ENCODE measurements at regions not wholly inside any gene's neighbourhood (a gene's known extent, or its start where the extent isn't known, plus 50 kb on each side); places are given as distances from the start of the nearest gene placed in this dataset.

DNA sequence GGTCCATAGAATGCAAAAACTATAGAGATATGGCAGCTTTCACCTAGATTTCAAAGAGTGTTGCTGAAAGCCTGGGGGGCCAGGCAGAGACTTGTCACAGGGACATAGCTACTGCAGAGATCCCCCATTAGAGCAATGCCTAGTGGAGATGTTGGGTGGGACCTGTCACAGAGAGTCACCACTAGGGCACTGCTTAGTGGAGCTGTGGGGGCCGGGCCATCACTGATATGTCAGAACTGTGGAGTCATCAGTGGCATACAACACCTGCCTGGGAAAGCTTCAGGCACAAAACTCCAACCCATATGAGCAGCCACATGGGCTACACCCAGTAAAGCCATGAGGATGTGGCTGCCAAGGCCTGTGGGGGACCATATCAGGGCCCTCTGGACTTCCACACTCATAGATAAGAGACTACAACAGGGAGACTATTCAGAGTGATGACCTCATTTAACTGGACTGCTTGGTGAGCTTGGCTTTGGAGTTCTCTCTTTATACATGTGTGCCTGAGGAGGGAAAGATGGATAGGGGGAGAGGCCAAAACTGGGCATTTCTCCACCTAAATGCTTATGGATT, 176.3 kb downstream of the ZNF621 start:
- no peak for DNase-seq (ENCODE audit: low read depth)

DNA sequence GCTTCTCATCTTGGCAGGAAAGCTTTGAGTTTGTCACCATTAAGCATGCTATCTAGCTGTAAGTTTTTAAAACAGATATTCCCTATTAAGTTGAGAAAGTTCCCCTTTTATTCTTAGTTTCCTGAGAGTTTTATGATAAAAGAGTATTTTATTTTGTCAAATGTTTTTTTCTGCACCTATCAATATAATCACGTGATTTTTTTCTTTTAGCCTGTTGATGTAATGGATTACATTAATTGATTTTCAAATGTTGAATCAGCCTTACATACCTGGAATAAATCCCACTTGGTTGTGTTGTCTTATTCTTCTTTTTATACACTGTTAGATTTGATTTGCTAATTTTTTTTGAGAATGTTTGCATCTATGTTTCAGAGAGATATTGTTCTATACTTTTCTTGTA, 179.5 kb downstream of the ZNF621 start:
- no peak for DNase-seq (ENCODE audit: low read depth)

DNA sequence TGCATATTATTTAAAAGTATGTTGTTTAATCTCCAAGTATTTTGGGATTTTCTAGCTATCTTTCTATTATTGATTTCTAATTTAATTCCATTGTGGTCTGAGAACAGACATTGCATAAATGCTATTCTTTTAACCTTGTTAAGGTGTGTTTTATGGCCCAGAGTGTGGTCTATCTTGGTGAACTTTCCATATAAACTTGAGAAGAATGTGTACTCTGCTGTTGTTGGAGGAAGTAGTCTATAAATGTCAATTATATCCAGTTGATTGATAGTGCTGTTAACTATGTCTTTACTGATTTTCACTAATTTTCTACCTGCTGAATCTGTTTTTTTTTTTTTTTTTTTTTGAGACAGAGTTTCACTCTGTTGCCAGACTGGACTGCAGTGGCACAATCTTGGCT, 180.9 kb downstream of the ZNF621 start:
- no peak for DNase-seq (ENCODE audit: low read depth)

DNA sequence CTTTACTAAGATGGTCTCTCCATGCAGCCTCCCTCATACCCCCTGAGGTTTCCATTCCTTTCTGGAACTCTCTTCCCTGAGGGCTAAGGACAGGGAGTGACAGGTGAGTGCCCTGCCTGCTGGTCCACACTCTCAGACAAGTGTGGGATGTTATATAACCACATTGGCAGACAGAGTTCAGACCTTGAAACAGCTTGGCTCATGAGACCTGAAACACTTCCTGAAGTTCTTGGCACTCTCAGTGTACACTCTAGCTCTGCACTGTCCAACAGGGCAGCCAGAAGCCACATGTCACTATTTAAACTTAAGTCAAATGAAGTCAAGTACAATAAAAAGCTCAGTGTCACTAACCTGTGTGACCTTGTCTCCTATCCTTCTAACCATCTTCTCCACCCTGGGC, 188.5 kb downstream of the ZNF621 start:
- DNase-seq (ENCODE audit: low read depth): no peak

DNA sequence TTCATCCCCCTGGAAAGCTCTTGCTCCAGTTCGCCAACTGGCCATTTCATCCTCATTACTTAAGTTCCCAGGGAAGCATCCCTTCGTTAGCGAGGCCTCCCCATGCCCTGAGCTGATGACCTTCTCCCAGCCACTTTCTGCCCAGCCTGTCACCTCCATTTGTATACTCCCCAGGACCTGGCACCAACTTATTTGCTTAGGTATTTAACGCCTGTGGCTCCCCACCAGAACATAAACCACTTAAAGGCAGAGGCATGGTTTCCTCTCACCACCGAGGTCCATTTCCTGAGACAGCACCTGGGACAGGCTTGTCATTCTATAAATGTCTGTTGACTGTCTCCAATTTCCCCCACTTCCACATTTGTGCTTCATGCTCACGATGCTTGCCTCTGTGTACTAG, 189.0 kb downstream of the ZNF621 start:
- no peak for DNase-seq (ENCODE audit: low read depth)

DNA sequence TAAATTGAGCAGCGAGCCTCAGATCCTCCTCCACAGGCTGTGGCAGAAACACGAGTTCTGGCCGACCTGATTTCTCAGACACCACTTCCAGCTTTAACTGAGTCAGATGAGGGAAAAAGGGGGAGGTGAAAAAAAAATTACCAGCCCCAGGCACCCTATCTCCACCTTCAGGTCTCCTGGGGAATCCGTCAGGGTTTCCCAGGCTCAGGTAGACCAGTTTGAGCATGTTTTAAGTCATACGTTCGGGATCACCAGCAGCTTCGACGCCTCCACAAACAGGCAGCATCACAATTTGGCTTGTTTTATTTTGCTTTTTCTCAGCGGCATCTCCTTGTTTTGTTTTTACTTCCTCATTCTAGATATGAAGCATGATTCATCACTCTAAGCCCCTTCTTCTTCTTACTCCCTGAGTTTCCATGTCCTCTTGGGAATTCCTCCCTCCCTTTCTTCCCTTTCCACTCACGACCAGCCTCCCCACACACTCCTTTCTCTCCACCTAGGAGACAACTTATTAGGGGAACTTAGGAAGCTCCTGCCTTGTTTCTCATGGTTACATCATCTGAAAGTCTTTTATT, 190.1 kb downstream of the ZNF621 start:
- DNase-seq (ENCODE audit: low read depth): no peak

DNA sequence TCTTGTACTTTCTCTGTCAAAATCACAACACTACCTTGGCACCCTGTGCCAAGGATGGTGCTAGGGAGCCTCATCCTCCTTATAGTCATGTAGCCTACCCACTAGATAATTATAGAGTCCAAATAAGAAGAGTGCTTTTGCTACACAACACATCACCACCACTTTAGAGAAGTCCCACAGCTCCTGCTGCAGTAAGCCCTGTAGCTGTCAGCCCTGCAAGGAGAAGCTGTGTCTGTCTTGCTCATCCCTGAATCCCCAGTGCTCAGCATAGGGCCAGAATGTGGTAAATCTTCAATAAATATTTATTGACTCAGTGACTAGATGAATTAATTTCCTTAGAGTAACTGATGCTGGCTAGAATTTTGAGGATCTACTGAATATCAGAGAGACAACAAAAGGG, 190.8 kb downstream of the ZNF621 start:
- no peak for DNase-seq (ENCODE audit: low read depth)

DNA sequence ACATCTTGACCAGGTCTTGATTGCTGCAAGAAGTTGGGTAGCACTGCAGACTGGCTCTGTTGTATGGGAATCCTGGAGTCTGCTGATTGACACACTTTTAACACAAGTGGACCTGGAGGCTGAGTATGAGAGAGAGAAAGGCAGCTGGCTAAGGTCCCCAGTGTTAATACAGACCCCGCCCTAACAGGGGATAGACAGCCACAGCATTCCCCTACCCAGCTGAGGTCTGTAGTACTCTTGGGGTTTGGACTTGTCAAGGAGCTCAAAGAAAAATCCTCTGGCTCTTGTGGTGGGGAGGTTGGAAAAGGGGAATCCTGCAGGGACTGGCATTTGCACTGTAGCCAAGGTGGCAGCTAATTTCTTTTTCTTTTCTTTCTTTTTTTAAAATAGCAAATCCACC, 192.7 kb downstream of the ZNF621 start:
- no peak for DNase-seq (ENCODE audit: low read depth)

DNA sequence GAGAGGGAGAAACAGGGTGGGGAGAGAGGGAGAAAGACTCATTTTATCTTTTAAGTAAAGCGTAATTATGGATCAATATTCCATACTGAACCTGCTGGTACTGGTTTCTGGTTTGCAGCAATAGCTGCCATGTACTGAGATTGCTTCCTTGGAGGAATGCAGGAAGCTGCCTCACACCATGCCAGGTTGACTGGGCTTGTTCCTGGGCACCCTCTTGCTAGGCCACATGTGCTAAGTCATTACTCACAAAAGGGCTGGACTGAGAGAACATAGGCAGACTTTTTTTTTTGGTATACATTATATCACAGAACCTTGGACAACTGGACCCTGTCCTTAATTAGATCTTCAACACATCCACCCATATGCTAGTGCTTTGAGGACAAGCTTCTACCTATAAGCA, 193.4 kb downstream of the ZNF621 start:
- DNase-seq (ENCODE audit: low read depth): no peak

DNA sequence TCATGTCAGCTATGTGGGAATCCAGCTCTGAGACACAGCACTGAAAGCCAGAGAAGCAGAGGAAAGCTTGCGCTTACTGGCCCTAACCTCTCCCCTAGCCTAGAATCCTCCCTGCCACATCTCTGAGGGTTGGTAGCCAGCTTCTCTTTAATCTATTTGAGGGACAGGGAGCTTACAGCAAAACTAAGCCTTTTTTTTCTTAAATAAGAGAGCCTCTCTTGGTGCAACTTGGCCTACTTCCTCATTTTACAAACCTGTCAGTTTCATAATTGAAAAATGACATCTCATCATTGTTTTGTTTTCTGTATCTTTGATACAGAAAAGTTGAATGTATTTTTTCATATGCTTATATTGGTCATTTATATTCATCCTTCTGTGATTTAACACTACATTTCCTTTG, 193.9 kb downstream of the ZNF621 start:
- DNase-seq (ENCODE audit: low read depth): no peak

DNA sequence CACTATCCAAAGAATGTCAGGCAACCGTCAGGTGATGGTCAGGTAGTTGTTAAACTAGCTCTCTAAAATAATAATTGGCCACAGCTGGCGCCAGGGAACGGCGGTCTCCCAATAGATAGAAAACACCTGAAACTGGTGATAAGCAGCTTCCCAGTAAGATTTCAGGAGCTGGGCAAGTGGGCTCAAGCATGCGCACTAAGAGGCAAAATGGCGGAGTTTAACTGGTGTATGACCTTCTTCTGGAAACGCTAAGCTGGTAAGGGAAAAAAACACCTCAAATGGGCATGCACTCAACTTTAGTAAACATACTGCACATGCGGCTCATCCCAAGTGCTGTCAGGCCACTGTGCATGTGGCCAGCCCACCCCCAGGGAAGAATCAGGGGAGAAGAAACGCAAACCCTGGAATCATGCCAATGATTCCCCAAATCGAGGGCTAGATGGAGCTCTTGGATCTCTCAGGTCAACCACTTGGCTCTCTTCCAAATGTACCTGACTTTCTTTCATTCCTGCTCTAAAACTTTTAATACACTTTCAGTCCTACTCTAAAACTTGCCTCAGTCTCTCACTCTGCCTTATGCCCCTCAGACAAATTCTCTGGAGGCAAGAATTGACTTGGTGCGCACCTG, 195.0 kb downstream of the ZNF621 start:
- DNase-seq (ENCODE audit: low read depth): no peak

DNA sequence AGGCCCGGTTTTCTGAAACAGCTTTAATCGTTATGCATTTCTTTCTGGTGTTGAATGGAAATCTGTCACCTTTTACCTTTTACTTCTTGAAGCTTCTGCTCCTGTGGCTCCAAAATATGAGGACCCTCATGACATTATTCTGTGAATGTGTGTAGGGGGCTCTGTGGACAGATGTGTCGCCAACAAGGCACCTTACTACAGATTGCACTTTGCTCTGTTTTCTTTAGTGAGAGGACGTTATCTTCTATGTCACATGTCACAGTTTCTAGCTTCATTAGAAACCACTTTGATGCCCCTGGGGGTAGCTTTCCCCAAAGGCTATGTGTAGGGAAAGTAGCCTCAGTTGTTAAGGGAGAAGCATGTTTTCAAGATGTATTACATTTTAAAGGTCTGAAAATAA, 195.6 kb downstream of the ZNF621 start:
- no peak for DNase-seq (ENCODE audit: low read depth)

DNA sequence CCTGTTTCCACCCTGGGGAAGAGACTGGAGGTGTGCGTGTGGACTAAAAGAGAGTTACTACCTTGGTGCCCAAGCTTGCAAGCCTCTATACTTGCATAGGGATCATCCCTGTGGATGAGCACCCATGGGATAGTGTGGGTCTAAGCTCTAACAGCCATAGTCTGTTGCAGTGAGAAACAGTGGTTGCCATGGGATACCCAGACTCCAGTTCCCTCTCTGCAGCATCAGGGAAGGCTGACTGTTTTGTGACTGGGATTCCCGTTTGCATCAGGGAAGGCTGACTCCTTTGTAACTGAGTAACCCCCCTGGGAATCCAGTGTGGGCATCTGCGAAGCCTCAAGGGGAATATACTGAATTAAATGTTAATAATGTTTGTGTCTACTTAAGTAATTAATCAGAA, 196.1 kb downstream of the ZNF621 start:
- DNase-seq (ENCODE audit: low read depth): no peak

DNA sequence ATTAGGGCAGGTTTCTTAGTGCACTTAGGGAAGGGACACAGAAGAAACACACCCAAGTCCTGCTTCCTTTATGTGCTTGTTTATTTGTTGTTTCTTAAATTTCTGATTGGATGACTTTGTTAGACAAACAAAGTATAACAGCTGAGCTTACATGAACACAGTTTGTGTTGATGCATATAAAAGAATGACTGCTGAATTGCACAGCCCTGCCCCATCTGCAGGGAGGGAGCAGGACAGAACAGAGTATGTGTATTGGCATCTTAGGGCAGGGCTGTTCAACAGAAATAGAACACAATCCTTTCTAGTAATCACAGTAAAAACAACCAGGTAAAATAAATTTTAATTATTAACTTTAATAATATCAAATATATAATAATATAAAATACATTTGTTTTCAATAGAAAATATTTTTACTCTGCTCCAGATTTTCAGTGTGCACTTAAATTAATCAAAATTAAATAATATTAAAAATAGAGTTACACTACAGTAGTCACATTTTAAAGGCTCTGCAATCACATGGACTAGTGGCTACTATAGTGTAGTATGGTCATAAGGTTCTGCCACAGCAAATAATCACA, 198.4 kb downstream of the ZNF621 start:
- no peak for DNase-seq (ENCODE audit: low read depth)

DNA sequence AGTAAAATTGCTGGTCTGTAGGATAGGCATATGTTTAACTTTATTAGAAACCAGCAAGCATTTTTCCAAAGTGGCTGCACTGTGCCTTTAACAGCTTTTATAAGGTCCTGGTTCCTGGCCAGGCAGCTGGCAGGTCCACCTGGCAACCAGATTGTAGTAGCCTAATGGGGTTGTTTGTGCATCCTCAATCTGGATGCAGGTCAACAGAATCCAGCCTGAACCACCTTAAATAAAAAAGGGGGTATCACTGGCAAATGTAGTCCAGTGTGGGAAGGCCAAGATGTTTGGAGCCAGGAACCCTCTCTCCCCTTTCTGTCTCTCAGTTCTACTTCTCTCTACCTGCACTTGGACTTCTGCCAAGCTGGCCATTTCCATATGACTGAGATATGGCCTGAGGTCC, 200.3 kb downstream of the ZNF621 start:
- no peak for DNase-seq (ENCODE audit: low read depth)

DNA sequence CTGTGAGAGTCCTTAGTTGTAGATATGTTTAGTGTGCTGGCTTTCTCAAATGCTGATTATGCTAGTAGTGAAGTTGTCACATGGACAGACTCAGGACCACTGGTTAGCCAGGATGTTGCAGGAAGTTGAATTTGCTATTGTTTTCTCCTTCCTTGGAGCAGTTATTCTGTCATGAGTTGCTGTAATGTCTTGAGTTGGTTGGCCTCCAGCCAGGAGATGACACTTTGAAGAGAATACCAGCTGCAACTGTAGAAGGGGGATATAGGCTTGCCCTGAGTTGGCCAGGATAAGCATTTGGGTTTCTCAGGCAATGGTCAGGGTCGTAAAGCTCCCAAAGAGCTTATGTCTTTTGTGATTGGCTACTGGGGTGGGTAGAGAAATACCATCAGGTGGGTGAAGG, 206.7 kb downstream of the ZNF621 start:
- DNase-seq (ENCODE audit: low read depth): no peak

DNA sequence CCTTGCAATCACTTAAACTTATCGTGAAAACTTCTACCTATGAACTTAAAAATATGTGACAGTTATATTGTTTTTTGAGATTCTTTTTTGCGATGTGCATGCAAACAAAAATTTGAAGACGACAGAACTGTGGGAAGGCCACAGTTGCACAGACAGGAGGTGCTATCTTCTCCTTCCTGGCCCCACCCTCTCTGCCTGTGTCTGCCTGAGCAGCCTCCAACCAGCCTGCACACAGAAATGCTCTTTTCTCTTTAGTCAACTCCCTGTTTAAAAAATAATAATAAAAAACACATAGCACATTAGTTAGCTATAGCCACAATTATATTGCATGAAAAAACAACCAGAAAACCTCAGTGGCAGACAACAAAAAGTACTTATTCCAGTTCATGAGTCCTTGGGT, 212.2 kb downstream of the ZNF621 start:
- no peak for DNase-seq (ENCODE audit: low read depth)

DNA sequence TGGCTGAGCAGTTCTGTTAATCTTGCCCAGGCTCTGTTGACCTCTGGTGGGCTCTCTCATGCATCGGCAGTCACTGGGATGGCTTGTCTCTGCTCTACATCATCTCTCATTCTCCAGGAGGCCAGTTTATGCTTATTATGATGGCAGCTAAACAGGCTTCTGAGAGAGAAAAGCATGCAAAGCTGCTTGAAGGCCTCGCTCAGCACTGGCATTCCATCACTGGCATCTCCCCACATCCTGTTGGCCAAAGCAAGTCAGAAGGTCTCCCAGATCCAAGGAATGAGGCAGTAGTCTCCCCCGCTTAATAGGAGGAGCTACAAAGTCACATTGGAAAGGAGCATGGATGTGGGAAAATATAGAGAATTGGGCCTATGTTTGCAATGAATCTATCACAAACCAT, 212.6 kb downstream of the ZNF621 start:
- DNase-seq (ENCODE audit: low read depth): no peak

DNA sequence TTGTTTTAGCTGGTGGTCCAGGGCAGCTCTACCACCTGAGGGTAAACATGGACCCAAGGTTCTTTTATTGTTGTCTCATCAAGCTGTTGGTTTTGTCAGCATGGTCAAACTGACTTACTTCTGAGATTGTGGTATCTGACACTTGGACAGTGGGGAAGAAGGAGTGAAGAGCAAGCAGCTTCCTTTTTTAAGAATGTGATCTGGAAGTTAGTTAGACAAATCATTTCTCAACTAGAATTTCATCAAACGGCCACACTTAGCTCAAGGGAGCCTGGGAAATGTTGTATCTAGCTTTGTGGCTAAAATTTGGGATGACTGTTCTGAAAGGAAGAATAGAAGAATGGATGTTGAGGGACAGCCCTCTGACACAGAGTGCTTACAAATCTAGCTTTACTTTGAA, 215.2 kb downstream of the ZNF621 start:
- DNase-seq (ENCODE audit: low read depth): no peak

DNA sequence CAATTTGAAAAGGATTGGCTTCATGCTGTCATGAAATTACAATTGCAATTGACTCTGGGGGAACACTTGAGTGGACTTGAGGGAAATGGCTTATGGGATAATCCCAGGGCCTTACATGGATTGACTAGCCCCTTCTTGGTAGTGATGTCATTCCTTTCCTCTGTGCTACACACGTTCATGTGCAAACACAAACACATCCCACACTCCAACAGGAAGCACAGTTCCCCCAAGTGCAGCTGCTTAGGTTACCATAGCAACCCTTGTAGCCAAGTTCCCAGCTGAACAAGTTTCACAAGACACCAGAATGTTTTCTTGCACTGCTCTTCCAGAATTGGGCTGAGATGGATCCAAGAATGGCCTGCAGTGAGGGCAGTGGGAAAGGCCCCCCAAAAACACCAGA, 217.0 kb downstream of the ZNF621 start:
- DNase-seq (ENCODE audit: low read depth): no peak

DNA sequence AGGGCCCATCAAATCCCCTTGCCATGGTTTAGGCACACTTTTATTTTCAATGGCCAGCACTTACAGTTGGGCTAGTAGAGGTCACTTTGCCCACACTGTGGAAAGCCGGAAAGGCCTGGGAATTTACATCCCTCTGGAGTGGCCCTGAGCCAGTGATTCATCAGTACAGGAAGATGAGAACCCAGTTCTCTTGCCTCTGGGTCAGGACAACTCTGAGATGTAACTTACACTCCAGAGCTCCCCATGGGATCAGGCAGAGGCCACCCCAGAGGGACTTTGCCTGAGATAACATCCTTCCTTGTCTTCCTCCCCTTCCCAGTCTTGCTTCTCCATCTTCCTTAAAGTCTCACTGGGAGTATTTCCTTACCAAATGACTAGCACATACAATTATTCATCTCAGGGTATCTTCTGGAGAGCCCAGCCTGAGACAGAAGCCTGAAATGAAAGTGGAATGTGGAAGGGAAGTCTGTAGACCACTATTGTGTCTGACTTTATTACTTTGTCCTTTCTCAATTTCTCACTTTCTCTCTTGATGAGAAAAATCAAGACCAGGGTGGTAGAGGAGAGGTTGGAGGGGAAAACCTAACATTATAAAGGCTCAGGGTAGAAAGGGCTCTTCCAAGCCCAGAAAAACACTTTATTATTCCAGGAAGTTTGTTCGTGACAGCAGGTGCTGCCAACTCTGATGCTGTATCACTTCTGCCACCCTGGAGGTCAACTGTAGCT, 220.8 kb downstream of the ZNF621 start:
- DNase-seq (ENCODE audit: low read depth): no peak

DNA sequence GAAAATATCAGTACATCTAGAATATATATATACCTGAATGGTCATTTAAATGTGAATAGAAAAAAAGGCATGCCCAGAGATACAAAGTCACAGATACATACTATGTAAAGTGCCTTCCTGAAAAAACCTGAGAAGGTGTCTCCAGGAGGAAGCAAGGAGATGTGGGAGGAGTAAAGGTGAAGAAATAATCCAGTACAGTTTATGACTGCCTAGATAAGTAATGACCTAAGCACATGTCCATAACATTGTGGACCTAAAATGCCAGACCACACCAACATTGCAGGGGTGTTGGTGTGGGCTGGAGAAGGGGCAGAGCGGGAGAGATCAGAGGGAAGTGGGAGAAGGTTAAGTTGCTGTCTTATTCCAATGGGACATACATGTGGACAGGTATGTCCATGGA, 226.9 kb downstream of the ZNF621 start:
- no peak for DNase-seq (ENCODE audit: low read depth)

DNA sequence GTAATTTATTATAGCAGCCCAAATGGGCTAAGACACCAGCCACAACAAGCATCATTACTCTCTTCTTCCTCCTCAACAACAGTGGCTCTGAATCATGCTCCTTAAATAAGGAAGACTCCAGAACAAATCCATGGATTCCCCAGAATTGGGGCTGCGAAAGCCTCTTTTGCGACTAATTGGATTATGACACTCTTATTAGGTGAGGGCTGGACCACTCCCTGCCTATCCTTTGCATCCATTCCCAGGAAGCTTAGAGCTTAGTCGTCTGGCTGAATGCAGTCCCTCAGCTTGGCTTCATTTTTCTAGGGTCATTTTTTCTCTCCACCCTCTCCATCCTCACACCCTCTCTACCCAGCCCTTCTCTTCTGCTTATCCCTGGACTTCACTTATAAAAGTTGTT, 227.7 kb downstream of the ZNF621 start:
- no peak for DNase-seq (ENCODE audit: low read depth)
